Subcutaneous abdominal adipose tissue (tissue), 5 donors: ENCODE measurements at regions not wholly inside any gene's neighbourhood (a gene's known extent, or its start where the extent isn't known, plus 50 kb on each side); places are given as distances from the start of the nearest gene placed in this dataset.
A peak's percentile ranks its signal among the peaks of the same experiment; 100 is the strongest.
"Not testable (repeated sequence)": the region's sequence is repeated elsewhere in the genome, so short reads cannot be mapped to it uniquely, and the experiment has no call there.

Experiments
- H3K27ac ChIP-seq: one replicate; pipeline ENCODE4 v1.7.0; 2013; ENCODE audit warnings: low read depth, mild to moderate bottlenecking, inconsistent platforms, low read length, moderate library complexity
- H3K27me3 ChIP-seq, 5 donors: one replicate each; pipeline ENCODE4 v1.7.0; 2013; ENCODE audit warnings: low read length in 5 of 5, inconsistent platforms in 1 of 5; ENCODE audit not compliant: control insufficient read depth in 5 of 5, insufficient read depth in 4 of 5
- H3K36me3 ChIP-seq, 5 donors: one replicate each; pipeline ENCODE4 v1.7.0; 2013; ENCODE audit warnings: low read length in 5 of 5; ENCODE audit not compliant: control insufficient read depth in 5 of 5, insufficient read depth in 5 of 5
- H3K4me1 ChIP-seq, 5 donors: one replicate each; pipeline ENCODE4 v1.7.0; 2013; ENCODE audit warnings: low read length in 5 of 5, mild to moderate bottlenecking in 3 of 5, moderate library complexity in 1 of 5; ENCODE audit not compliant: control insufficient read depth in 5 of 5, insufficient read depth in 5 of 5
- H3K4me3 ChIP-seq, 5 donors: one replicate each; pipeline ENCODE4 v1.7.0; 2013; ENCODE audit warnings: low read length in 5 of 5, low read depth in 1 of 5
- H3K9ac ChIP-seq, 5 donors: one replicate each; pipeline ENCODE4 v1.7.0; 2013; ENCODE audit warnings: low read length in 5 of 5, mild to moderate bottlenecking in 4 of 5, moderate library complexity in 3 of 5
- H3K9me3 ChIP-seq, 5 donors: one replicate each; pipeline ENCODE4 v1.7.0; 2013; ENCODE audit warnings: low read length in 5 of 5; ENCODE audit not compliant: control insufficient read depth in 5 of 5
- donor health status: healthy.
- donor health status: healthy.
- donor health status: healthy.
- donor health status: healthy.
- donor health status: healthy.

DNA sequence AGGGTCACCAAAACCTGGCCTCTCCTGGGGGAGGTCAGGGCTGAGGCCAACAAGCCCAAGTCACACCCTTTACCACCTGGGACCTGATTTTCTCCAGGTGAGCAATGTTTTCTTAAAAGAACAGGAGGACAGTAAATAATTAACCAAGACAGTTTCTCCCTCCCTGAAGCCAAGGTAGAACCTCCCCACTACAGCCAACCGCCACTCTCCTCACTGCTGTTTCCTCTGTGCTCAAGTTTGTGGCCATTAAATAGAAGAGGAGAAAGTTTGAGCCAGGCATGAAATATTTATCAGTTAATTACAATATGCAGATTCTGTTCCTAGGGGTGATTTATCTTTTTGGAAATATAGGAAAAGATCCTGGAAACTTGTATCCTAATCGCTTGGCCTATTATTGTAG, 150.6 kb upstream of the ANKRD20A1 start:
- H3K36me3 ChIP-seq, H3K9me3 ChIP-seq, H3K4me1 ChIP-seq, H3K27ac ChIP-seq, H3K27me3 ChIP-seq, H3K9ac ChIP-seq, H3K4me3 ChIP-seq: not testable (repeated sequence)

DNA sequence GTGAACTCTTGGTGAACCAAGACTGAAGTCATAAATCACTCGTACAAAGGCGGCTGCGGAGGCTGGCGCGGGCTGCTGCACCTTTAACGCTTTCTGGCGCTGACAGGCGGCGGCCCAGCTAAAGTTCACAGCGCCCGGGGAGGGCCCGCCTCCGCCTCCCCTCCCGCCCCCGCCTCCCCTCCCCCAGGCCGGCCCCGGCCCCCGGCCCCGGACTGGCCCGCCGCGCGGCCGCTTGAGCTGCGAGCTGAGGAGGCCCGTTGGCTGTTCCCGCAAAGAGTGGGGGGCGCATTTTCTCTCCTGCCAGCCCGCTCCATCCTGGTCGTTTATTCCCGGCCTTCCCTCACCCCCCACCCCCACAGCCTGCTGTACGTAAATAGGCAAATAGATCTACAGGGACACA, 147.3 kb upstream of the ANKRD20A1 start:
- H3K9ac ChIP-seq, H3K36me3 ChIP-seq, H3K4me3 ChIP-seq, H3K4me1 ChIP-seq, H3K9me3 ChIP-seq, H3K27me3 ChIP-seq, H3K27ac ChIP-seq: not testable (repeated sequence)

DNA sequence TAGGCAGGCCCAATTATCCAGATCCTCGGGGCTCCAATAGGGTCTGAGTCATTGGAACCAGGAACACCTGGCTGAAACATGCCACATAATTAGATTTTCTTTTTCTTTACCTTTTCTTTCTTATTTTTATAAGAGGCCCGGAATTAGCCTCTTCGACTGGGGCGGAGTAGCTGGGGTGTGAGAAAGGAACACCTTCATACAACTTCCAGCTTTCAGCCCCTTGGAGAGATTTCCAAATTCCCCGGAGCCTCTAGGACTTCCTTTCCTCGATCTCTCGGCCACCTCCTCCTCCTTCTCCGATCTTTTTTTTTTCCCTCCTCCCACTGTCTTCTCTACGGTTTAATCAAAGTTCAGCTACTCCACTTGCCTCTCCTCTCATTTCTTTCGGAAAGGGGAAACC, 146.8 kb upstream of the ANKRD20A1 start:
- H3K27ac ChIP-seq, H3K27me3 ChIP-seq: not testable (repeated sequence)

DNA sequence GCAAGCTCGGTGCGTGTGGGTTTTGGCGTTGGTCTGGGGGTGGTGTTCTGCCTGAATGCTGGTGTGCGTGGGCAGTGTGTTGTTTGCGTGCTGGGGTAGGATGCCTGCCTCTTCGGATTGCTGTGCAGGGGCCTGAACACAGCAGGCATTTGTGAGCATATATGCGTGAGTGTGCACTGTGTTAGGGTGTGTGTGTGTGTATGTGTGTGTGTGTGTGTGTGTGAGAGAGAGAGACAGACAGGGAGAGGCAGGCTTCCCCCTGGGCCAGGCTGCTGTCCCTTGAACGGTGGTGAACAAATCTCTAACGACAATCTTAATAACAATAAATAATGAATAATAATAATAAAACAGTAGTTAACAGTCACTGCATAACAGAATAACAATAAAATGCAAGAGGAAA, 145.8 kb upstream of the ANKRD20A1 start:
- not testable (repeated sequence) for H3K4me3 ChIP-seq, H3K4me1 ChIP-seq, H3K27me3 ChIP-seq, H3K27ac ChIP-seq, H3K9me3 ChIP-seq, H3K36me3 ChIP-seq, H3K9ac ChIP-seq

More for the DNA sequence above, 146.8 kb upstream of the ANKRD20A1 start:
- H3K4me3 ChIP-seq, H3K9ac ChIP-seq, H3K4me1 ChIP-seq, H3K36me3 ChIP-seq, H3K9me3 ChIP-seq: not testable (repeated sequence)

DNA sequence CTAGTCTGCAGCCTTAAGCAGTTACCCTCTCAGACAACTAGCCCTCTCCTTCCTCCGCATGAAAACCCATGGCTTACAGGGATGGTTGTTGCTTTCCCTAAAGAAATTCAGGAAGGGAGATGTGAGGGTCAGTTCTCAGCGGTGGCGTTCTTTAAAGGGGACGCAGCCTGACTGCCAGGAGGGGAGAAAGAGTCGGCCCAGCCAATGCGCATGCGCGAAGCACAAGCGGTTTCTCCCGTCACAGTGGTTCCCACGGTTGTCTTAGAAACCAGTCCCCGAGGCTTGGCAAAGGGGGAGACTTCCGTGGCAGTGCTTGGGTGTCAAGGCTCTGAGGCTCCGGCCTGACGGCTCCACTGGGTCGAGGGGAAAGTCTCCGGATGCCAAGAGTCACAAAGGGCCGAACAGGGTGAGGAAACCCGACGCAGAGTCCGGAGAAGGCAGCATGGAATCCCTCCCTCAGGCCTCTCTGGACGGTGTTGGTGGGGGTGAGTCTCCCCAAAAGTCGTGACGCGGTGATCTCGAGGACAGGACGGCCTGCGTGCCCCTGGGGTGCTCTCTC, 140.8 kb upstream of the ANKRD20A1 start:
- not testable (repeated sequence) for H3K4me1 ChIP-seq, H3K27me3 ChIP-seq, H3K36me3 ChIP-seq, H3K4me3 ChIP-seq, H3K9ac ChIP-seq, H3K27ac ChIP-seq, H3K9me3 ChIP-seq

DNA sequence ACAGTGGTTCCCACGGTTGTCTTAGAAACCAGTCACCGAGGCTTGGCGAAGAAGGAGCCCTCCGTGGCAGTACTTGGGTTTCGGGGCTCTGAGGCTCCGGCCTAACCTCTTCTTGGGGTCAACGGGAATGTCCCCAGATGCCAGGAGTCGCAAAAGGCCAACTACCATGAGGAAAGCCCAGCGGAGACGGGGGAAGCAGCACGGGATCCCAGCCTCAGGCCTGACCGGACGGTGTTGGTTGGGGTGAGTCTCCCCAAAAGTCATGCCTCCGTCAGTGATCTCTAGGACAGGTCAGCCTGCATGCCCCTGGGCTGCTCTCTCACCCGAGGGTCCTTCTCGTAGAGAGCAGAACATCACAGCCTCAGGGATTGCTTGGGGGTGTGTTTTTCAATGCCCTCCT, 138.2 kb upstream of the ANKRD20A1 start:
- not testable (repeated sequence) for H3K27ac ChIP-seq, H3K4me1 ChIP-seq, H3K4me3 ChIP-seq, H3K36me3 ChIP-seq, H3K27me3 ChIP-seq, H3K9ac ChIP-seq, H3K9me3 ChIP-seq

DNA sequence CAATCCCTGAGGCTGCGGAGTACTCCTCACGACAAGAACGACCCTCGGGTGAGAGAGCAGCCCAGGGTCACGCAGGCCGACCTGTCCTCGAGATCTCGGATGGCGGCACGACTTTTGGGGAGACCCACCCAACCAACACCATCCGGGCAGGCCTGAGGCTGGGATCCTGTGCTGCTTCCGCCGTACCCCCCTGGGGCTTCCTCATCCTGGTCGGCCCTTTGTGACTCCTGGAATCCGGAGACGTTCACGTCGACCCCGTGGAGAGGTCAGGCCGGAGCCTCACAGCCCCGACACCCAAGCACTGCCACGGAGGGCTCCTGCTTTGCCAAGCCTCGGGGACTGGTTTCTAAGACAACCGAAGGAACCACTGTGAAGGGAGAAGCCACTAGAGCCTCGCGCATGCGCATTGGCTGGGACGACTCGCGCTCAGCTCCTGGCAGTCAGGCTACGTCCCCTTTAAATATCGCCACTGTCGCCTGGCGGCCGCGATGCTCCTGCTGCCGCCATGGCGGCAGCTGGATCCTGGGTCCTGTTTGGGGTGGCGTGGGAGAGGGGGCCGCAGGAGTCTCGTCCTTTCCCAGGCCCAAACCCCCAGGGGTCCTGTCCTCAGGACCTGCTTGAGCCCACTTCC, 136.2 kb upstream of the ANKRD20A1 start:
- not testable (repeated sequence) for H3K4me3 ChIP-seq, H3K9me3 ChIP-seq, H3K27ac ChIP-seq, H3K36me3 ChIP-seq, H3K27me3 ChIP-seq, H3K9ac ChIP-seq, H3K4me1 ChIP-seq

DNA sequence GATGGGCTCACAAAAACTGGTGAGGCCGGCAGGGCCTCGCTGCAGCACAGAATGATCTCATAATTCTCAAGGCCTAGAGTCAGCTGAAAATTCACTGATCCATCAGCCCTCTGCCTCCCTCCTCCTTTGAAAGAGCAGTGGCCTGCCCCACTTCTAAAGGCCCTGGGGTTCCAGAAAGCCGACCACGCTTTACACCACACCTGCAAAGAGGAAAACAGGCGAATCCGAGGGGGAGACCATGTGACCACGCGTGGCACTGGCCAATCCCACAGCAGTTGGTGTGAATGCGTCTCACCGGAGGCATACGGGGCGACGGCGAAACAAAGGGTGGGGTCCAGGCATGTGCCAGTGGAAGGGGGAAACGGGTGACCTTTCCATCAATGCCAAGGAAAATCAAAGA, 135.5 kb upstream of the ANKRD20A1 start:
- peak overlapping the region in 3 of 5 donors; percentile 22 to 44 (median 26) for H3K4me3 ChIP-seq
- not testable (repeated sequence) for H3K4me1 ChIP-seq, H3K9me3 ChIP-seq, H3K27ac ChIP-seq, H3K27me3 ChIP-seq, H3K9ac ChIP-seq, H3K36me3 ChIP-seq

DNA sequence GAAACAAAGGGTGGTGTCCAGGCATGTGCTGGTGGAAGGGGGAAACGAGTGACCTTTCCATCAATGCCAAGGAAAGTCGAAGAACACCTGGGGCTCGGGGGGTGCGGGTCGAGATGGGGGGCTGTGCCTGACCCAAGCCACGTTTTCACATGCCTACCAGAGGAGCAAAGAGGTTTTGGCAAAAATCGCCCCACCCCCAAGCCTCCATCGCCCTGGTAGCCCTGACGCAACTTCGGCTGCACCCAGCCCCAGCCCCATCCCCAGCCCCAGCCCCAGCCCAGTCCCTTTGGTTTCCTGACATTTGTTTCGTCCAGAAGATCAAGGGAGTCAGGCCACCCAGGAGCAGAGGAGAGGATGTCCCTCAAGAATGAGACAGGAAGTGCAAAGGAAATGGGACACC, 133.8 kb upstream of the ANKRD20A1 start:
- not testable (repeated sequence) for H3K27ac ChIP-seq, H3K36me3 ChIP-seq, H3K4me1 ChIP-seq, H3K4me3 ChIP-seq, H3K9ac ChIP-seq, H3K9me3 ChIP-seq, H3K27me3 ChIP-seq

DNA sequence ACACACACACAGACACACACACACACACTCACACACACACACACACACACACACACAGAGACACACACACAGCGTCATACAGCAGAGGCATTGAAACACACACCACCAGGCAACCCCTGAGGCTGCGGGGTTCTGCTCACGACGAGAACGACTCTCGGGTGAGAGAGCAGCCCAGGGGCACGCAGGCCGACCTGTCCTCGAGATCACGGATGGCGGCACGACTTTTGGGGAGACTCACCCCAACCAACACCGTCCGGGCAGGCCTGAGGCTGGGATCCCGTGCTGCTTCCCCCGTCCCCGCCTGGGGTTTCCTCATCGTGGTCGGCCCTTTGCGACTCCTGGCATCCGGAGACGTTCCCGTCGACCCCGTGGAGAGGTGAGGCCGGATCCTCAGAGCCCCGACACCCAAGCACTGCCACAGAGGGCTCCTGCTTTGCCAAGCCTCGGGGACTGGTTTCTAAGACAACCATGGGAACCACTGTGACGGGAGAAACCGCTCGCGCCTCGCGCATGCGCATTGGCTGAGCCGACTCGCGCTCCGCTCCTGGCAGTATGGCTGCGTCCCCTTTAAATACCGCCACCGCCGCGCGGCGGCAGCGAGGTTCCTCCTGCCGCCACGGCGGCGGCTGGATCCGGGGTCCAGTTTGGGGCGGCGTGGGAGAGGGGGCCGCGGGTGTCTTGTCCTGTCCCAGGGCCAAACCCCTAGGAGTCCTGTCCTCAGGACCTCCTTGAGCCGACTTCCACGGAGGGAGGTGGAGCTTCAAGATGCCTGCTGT, 132.3 kb upstream of the ANKRD20A1 start:
- not testable (repeated sequence) for H3K9ac ChIP-seq, H3K4me1 ChIP-seq, H3K9me3 ChIP-seq, H3K36me3 ChIP-seq, H3K27ac ChIP-seq, H3K27me3 ChIP-seq, H3K4me3 ChIP-seq
